ENCODE measurements at regions not wholly inside any gene's neighbourhood (a gene's known extent, or its start where the extent isn't known, plus 50 kb on each side); places are given as distances from the start of the nearest gene placed in this dataset.

- no peak for DNase-seq (ENCODE audit: low read depth in 2 of 2)
Measured at GRCh38 chr6:48178700-48179099, 67.7 kb upstream of the PTCHD4 start.

- DNase-seq (ENCODE audit: low read depth in 2 of 2): no peak
Measured at GRCh38 chr6:48177786-48178185, 66.8 kb upstream of the PTCHD4 start.

GRCh38 chr6:48176645-48177308, 65.8 kb upstream of the PTCHD4 start:
- DNase-seq (ENCODE audit: low read depth in 2 of 2): no peak

GRCh38 chr6:48169635-48170034, 58.6 kb upstream of the PTCHD4 start:
- no peak for DNase-seq (ENCODE audit: low read depth in 2 of 2)
